Adrenal gland (tissue), 9 donors: ENCODE measurements at regions not wholly inside any gene's neighbourhood (a gene's known extent, or its start where the extent isn't known, plus 50 kb on each side); places are given as distances from the start of the nearest gene placed in this dataset.

Experiments
- DNase-seq, 7 donors: peaks; one replicate each; pipeline ENCODE4 v3.0.0-alpha.2; 2019 to 2020
- H3K27ac ChIP-seq, 5 donors: fragments of 200-600 bp; sonication (generic) in 4 of 5; 1 replicate in 3 of 5; 2 replicates in 2 of 5; pipeline versions ENCODE4 v1.5.1 to v1.8.0; 2016 to 2020; ENCODE audit warnings: mild to moderate bottlenecking in 1 of 5
- H3K27me3 ChIP-seq: fragments of 200-600 bp; 2 replicates; pipeline ENCODE4 v1.8.0; 2021
- H3K36me3 ChIP-seq, 2 donors: fragments of 200-600 bp; replicated peaks in 1 of 2; 1 replicate in 1 of 2; 2 replicates in 1 of 2; pipeline versions ENCODE4 v1.5.1 to v1.8.0; 2018 to 2022
- H3K4me1 ChIP-seq, 2 donors: fragments of 200-600 bp; replicated peaks in 1 of 2; 1 replicate in 1 of 2; 2 replicates in 1 of 2; pipeline versions ENCODE4 v1.5.1 to v1.8.0; 2018 to 2021
- H3K4me3 ChIP-seq, 4 donors: fragments of 200-600 bp; sonication (generic) in 3 of 4; one replicate each; pipeline ENCODE4 v1.5.1; 2016 to 2018
- H3K9me3 ChIP-seq, 3 donors: fragments of 200-600 bp; sonication (generic) in 1 of 3; replicated peaks in 1 of 3; 1 replicate in 2 of 3; 2 replicates in 1 of 3; pipeline versions ENCODE4 v1.5.1 to v1.8.0; 2016 to 2021
- CTCF ChIP-seq, 6 experiments: fragments of 450-650 bp in 4 of 6; fragments of 200-600 bp in 2 of 6; sonication (generic) in 1 of 6; IDR thresholded peaks; 1 replicate in 5 of 6; 2 replicates in 1 of 6; pipeline versions ENCODE4 v1.5.1 to v1.8.0; 2016 to 2021; ENCODE audit warnings: antibody characterized with exemption in 6 of 6, mild to moderate bottlenecking in 2 of 6, moderate library complexity in 1 of 6
- POLR2A ChIP-seq, 2 donors: fragments of 450-650 bp; IDR thresholded peaks; one replicate each; pipeline ENCODE4 v1.6.1; 2017; ENCODE audit warnings: antibody characterized with exemption in 2 of 2, mild to moderate bottlenecking in 2 of 2, moderate library complexity in 1 of 2
- WGBS, 4 donors: extraction: QIAGEN DNeasy Blood & Tissue Kit in 2 of 4; methylation state at CpG; one replicate each; pipeline versions ENCODE4 v1.1.5 to v1.1.7; 2013 to 2017; 5-methylcytosine and 5-hydroxymethylcytosine counted together
- intact Hi-C, 2 donors: fragments of 100-400 bp; cut with DNase I; formaldehyde crosslinking; loops; one replicate each; pipeline versions ENCODE4 v1.14.1 to v1.15.0; 2022 to 2023
- donor health status: healthy with polysubstance abuse.
- donor health status: Bipolar disorder and iron deficiency.
- donor health status: DM: yes; HTN: yes; CAD: no.
- donor health status: DM: no; HTN: no; CAD: no.
- donor health status: DM: no; HTN: no; CAD: no.

- H3K4me3 ChIP-seq: no peak overlapping the region
- H3K36me3 ChIP-seq: no peaks in the 10 kb centered on the region
- TF ChIP-seq CTCF (IDR thresholded peaks at IDR 0.05) (no peak), POLR2A (IDR thresholded peaks at IDR 0.05) (no peak)
- WGBS, 4 donors: 78 to 92% (median 84%) methylated on average over 2 of the region's 2 CpGs
- DNase-seq: no peak
- no peak overlapping the region for H3K27ac ChIP-seq
- no peaks in the 10 kb centered on the region for H3K4me1 ChIP-seq
- H3K27me3 ChIP-seq: peaks cover 4% of the 10 kb centered on the region
- intact Hi-C loops: no loop called here
- no peaks in the 10 kb centered on the region for H3K9me3 ChIP-seq
These were observed 72.1 kb upstream of the FAM98A start for GRCh38 chr2:33671198-33671597.

GRCh38 chr2:33670392-33670937 lies 71.4 kb upstream of the FAM98A start:
- TF ChIP-seq CTCF (IDR thresholded peaks at IDR 0.05) (no peak), POLR2A (IDR thresholded peaks at IDR 0.05) (no peak)
- Histone ChIP-seq H3K4me3 (no peak overlapping the region), H3K27ac (no peak overlapping the region), H3K36me3 (no peaks in the 10 kb centered on the region), H3K4me1 (no peaks in the 10 kb centered on the region), H3K9me3 (no peaks in the 10 kb centered on the region), H3K27me3 (peaks cover 4% of the 10 kb centered on the region)
- intact Hi-C loops: no loop called here
- 74 to 79% (median 76%) methylated on average over 4 of the region's 4 CpGs for WGBS, 4 donors
- DNase-seq: no peak

GRCh38 chr2:33666879-33667278 lies 67.8 kb upstream of the FAM98A start:
- TF ChIP-seq POLR2A (IDR thresholded peaks at IDR 0.05) (no peak), CTCF (IDR thresholded peaks at IDR 0.05) (no peak)
- DNase-seq: no peak
- Histone ChIP-seq H3K27me3 (peaks cover 4% of the 10 kb centered on the region), H3K4me3 (no peak overlapping the region), H3K36me3 (no peaks in the 10 kb centered on the region), H3K27ac (no peak overlapping the region), H3K4me1 (no peaks in the 10 kb centered on the region), H3K9me3 (no peaks in the 10 kb centered on the region)
- intact Hi-C loops: no loop called here
- WGBS, 4 donors: 59 to 83% (median 61%) methylated on average over 4 of the region's 4 CpGs

GRCh38 chr2:33665039-33665438 lies 65.9 kb upstream of the FAM98A start:
- no peak overlapping the region for H3K27ac ChIP-seq
- H3K27me3 ChIP-seq: peaks cover 4% of the 10 kb centered on the region
- H3K36me3 ChIP-seq: no peaks in the 10 kb centered on the region
- 91 to 100% (median 92%) methylated on average over 1 of the region's 1 CpG for WGBS, 4 donors
- H3K9me3 ChIP-seq: no peaks in the 10 kb centered on the region
- no peaks in the 10 kb centered on the region for H3K4me1 ChIP-seq
- no peak overlapping the region for H3K4me3 ChIP-seq
- no peak for DNase-seq
- TF ChIP-seq CTCF (IDR thresholded peaks at IDR 0.05) (no peak), POLR2A (IDR thresholded peaks at IDR 0.05) (no peak)
- intact Hi-C loops: no loop called here
